Natural killer cell treated with Interleukin-12 subunit alpha and Interleukin-12 subunit beta and Interleukin-15 and Interleukin-18, amount 100 ng/mL, for 72 hours (primary cell): ENCODE measurements at regions not wholly inside any gene's neighbourhood (a gene's known extent, or its start where the extent isn't known, plus 50 kb on each side); places are given as distances from the start of the nearest gene placed in this dataset.

Experiments used
- ATAC-seq, 2 donors: fragments of 150-1000 bp; cut with Tn5 transposase in 1 of 2; sonication (Bioruptor Pico), chemical (Tn5 transposase) in 1 of 2; 2 replicates each; pipeline ENCODE4 v1.10.0; 2021
- DNase-seq: peaks from one replicate; pipeline ENCODE4 v3.0.0; 2022; ENCODE audit warnings: low spot score
- H3K27ac Mint-ChIP-seq, 2 donors: 1 replicate in 1 of 2; 2 replicates in 1 of 2; pipeline ENCODE4 v1.8.0; 2022; ENCODE audit warnings: mixed read lengths in 2 of 2, mild to moderate bottlenecking in 1 of 2, moderate library complexity in 1 of 2
- H3K27me3 Mint-ChIP-seq, 2 donors: 1 replicate in 1 of 2; 2 replicates in 1 of 2; pipeline ENCODE4 v1.8.0; 2022; ENCODE audit warnings: mixed read lengths in 2 of 2
- H3K36me3 Mint-ChIP-seq: one replicate; pipeline ENCODE4 v1.8.0; 2022; ENCODE audit warnings: mixed read lengths
- H3K4me1 Mint-ChIP-seq, 2 donors: 1 replicate in 1 of 2; 2 replicates in 1 of 2; pipeline ENCODE4 v1.8.0; 2022; ENCODE audit warnings: low read depth in 2 of 2, mixed read lengths in 2 of 2, mild to moderate bottlenecking in 1 of 2
- H3K4me3 Mint-ChIP-seq: one replicate; pipeline ENCODE4 v1.8.0; 2022; ENCODE audit warnings: mixed read lengths
- H3K9me3 Mint-ChIP-seq: 2 replicates; pipeline ENCODE4 v1.8.0; 2022; ENCODE audit warnings: mixed read lengths

- no peak for ATAC-seq
- Mint-ChIP-seq H3K27ac (no peak overlapping the region), H3K9me3 (peaks cover 5% of the 10 kb centered on the region), H3K4me3 (no peak overlapping the region), H3K4me1 (no peaks in the 10 kb centered on the region), H3K27me3 (no peaks in the 10 kb centered on the region), H3K36me3 (no peaks in the 10 kb centered on the region)
- DNase-seq: no peak
Observed at GRCh38 chr2:220473611-220474010, 846.2 kb downstream of the SLC4A3 start.

GRCh38 chr2:220476877-220477276 is 849.4 kb downstream of the SLC4A3 start:
- ATAC-seq: no peak

GRCh38 chr2:220478305-220479058 is 851.1 kb downstream of the SLC4A3 start:
- DNase-seq: no peak
- Mint-ChIP-seq H3K4me1 (no peaks in the 10 kb centered on the region), H3K9me3 (peaks cover 5% of the 10 kb centered on the region), H3K27me3 (no peaks in the 10 kb centered on the region), H3K4me3 (no peak overlapping the region), H3K36me3 (no peaks in the 10 kb centered on the region), H3K27ac (no peak overlapping the region)
- no peak for ATAC-seq

More at GRCh38 chr2:220476877-220477276, 849.4 kb downstream of the SLC4A3 start:
- Mint-ChIP-seq H3K4me3 (no peak overlapping the region), H3K27me3 (no peaks in the 10 kb centered on the region), H3K36me3 (no peaks in the 10 kb centered on the region), H3K27ac (no peak overlapping the region), H3K9me3 (peaks cover 3% of the 10 kb centered on the region), H3K4me1 (no peaks in the 10 kb centered on the region)
- DNase-seq: no peak

- no peak overlapping the region for H3K27ac Mint-ChIP-seq
- no peaks in the 10 kb centered on the region for H3K27me3 Mint-ChIP-seq
- no peaks in the 10 kb centered on the region for H3K36me3 Mint-ChIP-seq
- H3K9me3 Mint-ChIP-seq: peaks cover 13% of the 10 kb centered on the region
- no peak overlapping the region for H3K4me3 Mint-ChIP-seq
- no peak for ATAC-seq
- H3K4me1 Mint-ChIP-seq: no peaks in the 10 kb centered on the region
- no peak for DNase-seq
Observed at GRCh38 chr2:220482716-220483115, 855.3 kb downstream of the SLC4A3 start.

- Mint-ChIP-seq H3K4me1 (no peaks in the 10 kb centered on the region), H3K27ac (no peak overlapping the region), H3K9me3 (peaks cover 7% of the 10 kb centered on the region), H3K36me3 (no peaks in the 10 kb centered on the region), H3K4me3 (no peak overlapping the region), H3K27me3 (no peaks in the 10 kb centered on the region)
- no peak for ATAC-seq
- no peak for DNase-seq
Observed at GRCh38 chr2:220489121-220489520, 861.7 kb downstream of the SLC4A3 start.

- Mint-ChIP-seq H3K4me1 (no peaks in the 10 kb centered on the region), H3K36me3 (no peaks in the 10 kb centered on the region), H3K27me3 (no peaks in the 10 kb centered on the region), H3K4me3 (no peak overlapping the region), H3K9me3 (peaks cover 2% of the 10 kb centered on the region), H3K27ac (no peak overlapping the region)
- no peak for DNase-seq
- ATAC-seq: no peak
Observed at GRCh38 chr2:220491670-220492069, 864.2 kb downstream of the SLC4A3 start.

GRCh38 chr2:220493871-220494525 is 866.6 kb downstream of the SLC4A3 start:
- H3K36me3 Mint-ChIP-seq: no peaks in the 10 kb centered on the region
- H3K9me3 Mint-ChIP-seq: peaks cover 3% of the 10 kb centered on the region
- no peak for ATAC-seq
- no peak for DNase-seq
- H3K4me3 Mint-ChIP-seq: no peak overlapping the region
- H3K4me1 Mint-ChIP-seq: no peaks in the 10 kb centered on the region
- no peaks in the 10 kb centered on the region for H3K27me3 Mint-ChIP-seq
- H3K27ac Mint-ChIP-seq: no peak overlapping the region

- no peak for DNase-seq
- H3K27ac Mint-ChIP-seq: no peak overlapping the region
- no peak overlapping the region for H3K4me3 Mint-ChIP-seq
- no peaks in the 10 kb centered on the region for H3K27me3 Mint-ChIP-seq
- no peaks in the 10 kb centered on the region for H3K36me3 Mint-ChIP-seq
- no peaks in the 10 kb centered on the region for H3K4me1 Mint-ChIP-seq
- no peak for ATAC-seq
- peaks cover 8% of the 10 kb centered on the region for H3K9me3 Mint-ChIP-seq
Observed at GRCh38 chr2:220496513-220496912, 869.1 kb downstream of the SLC4A3 start.

GRCh38 chr2:220499225-220499624 is 871.8 kb downstream of the SLC4A3 start:
- H3K9me3 Mint-ChIP-seq: peaks cover 16% of the 10 kb centered on the region
- H3K27me3 Mint-ChIP-seq: no peaks in the 10 kb centered on the region
- DNase-seq (no peak), ATAC-seq (no peak)
- no peak overlapping the region for H3K27ac Mint-ChIP-seq
- no peaks in the 10 kb centered on the region for H3K4me1 Mint-ChIP-seq
- no peak overlapping the region for H3K4me3 Mint-ChIP-seq
- H3K36me3 Mint-ChIP-seq: no peaks in the 10 kb centered on the region

GRCh38 chr2:220502539-220502938 is 875.1 kb downstream of the SLC4A3 start:
- Mint-ChIP-seq H3K9me3 (peaks cover 16% of the 10 kb centered on the region), H3K27me3 (peaks cover 0 to 7% of the 10 kb centered on the region in 2 donors)

GRCh38 chr2:220503431-220503830 is 876.0 kb downstream of the SLC4A3 start:
- no peak overlapping the region for H3K4me3 Mint-ChIP-seq
- no peak overlapping the region for H3K27ac Mint-ChIP-seq
- no peaks in the 10 kb centered on the region for H3K4me1 Mint-ChIP-seq
- no peaks in the 10 kb centered on the region for H3K36me3 Mint-ChIP-seq
- ATAC-seq (no peak), DNase-seq (no peak)
- peaks cover 16% of the 10 kb centered on the region for H3K9me3 Mint-ChIP-seq
- peaks cover 0 to 7% of the 10 kb centered on the region in 2 donors for H3K27me3 Mint-ChIP-seq

More at GRCh38 chr2:220502539-220502938, 875.1 kb downstream of the SLC4A3 start:
- H3K4me3 Mint-ChIP-seq: no peak overlapping the region
- H3K4me1 Mint-ChIP-seq: no peaks in the 10 kb centered on the region
- DNase-seq: no peak
- H3K36me3 Mint-ChIP-seq: no peaks in the 10 kb centered on the region
- no peak overlapping the region for H3K27ac Mint-ChIP-seq
- no peak for ATAC-seq

- no peaks in the 10 kb centered on the region for H3K4me1 Mint-ChIP-seq
- no peak overlapping the region for H3K27ac Mint-ChIP-seq
Observed at GRCh38 chr2:220504938-220505503, 877.6 kb downstream of the SLC4A3 start.

GRCh38 chr2:220506466-220506865 is 879.0 kb downstream of the SLC4A3 start:
- Mint-ChIP-seq H3K36me3 (no peaks in the 10 kb centered on the region), H3K4me1 (no peaks in the 10 kb centered on the region), H3K27ac (no peak overlapping the region), H3K27me3 (peaks cover 0 to 7% of the 10 kb centered on the region in 2 donors), H3K4me3 (no peak overlapping the region), H3K9me3 (peaks cover 12% of the 10 kb centered on the region)
- DNase-seq (no peak), ATAC-seq (no peak)

More at GRCh38 chr2:220504938-220505503, 877.6 kb downstream of the SLC4A3 start:
- ATAC-seq: no peak
- Mint-ChIP-seq H3K9me3 (peaks cover 16% of the 10 kb centered on the region), H3K4me3 (no peak overlapping the region), H3K36me3 (no peaks in the 10 kb centered on the region), H3K27me3 (peaks cover 0 to 7% of the 10 kb centered on the region in 2 donors)
- DNase-seq: no peak

GRCh38 chr2:220509096-220509757 is 881.8 kb downstream of the SLC4A3 start:
- H3K9me3 Mint-ChIP-seq: peaks cover 8% of the 10 kb centered on the region
- ATAC-seq (no peak), DNase-seq (no peak)
- no peaks in the 10 kb centered on the region for H3K4me1 Mint-ChIP-seq
- no peaks in the 10 kb centered on the region for H3K36me3 Mint-ChIP-seq
- H3K4me3 Mint-ChIP-seq: no peak overlapping the region
- H3K27me3 Mint-ChIP-seq: peaks cover 0 to 7% of the 10 kb centered on the region in 2 donors
- H3K27ac Mint-ChIP-seq: no peak overlapping the region
